Epithelial cell of esophagus (primary cell): ENCODE measurements at regions not wholly inside any gene's neighbourhood (a gene's known extent, or its start where the extent isn't known, plus 50 kb on each side); places are given as distances from the start of the nearest gene placed in this dataset.

ENCODE experiments used
- DNase-seq: peaks from one replicate; pipeline ENCODE4 v3.0.0; 2010; ENCODE audit warnings: low read depth
- H3K4me3 ChIP-seq: 2 replicates; pipeline ENCODE4 v1.5.1; 2011; ENCODE audit warnings: mild to moderate bottlenecking, low read length, control low read depth
- TF ChIP-seq, protein P1 (sequence below): IDR thresholded peaks from 2 replicates; pipeline ENCODE4 v1.5.1; 2011; ENCODE audit warnings: low read depth, mild to moderate bottlenecking, low read length, control low read depth, inconsistent platforms; ENCODE audit not compliant: insufficient read depth; ENCODE audit errors: missing control alignments

- H3K4me3 ChIP-seq: no peak overlapping the region
- TF ChIP-seq, protein P1, sequence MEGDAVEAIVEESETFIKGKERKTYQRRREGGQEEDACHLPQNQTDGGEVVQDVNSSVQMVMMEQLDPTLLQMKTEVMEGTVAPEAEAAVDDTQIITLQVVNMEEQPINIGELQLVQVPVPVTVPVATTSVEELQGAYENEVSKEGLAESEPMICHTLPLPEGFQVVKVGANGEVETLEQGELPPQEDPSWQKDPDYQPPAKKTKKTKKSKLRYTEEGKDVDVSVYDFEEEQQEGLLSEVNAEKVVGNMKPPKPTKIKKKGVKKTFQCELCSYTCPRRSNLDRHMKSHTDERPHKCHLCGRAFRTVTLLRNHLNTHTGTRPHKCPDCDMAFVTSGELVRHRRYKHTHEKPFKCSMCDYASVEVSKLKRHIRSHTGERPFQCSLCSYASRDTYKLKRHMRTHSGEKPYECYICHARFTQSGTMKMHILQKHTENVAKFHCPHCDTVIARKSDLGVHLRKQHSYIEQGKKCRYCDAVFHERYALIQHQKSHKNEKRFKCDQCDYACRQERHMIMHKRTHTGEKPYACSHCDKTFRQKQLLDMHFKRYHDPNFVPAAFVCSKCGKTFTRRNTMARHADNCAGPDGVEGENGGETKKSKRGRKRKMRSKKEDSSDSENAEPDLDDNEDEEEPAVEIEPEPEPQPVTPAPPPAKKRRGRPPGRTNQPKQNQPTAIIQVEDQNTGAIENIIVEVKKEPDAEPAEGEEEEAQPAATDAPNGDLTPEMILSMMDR: no peak
- DNase-seq: no peak
Measured at GRCh38 chr11:41982276-41982675, 522.8 kb upstream of the LRRC4C start.

- no peak overlapping the region for H3K4me3 ChIP-seq
- TF ChIP-seq, protein P1: no peak
- DNase-seq: no peak
Measured at GRCh38 chr11:41982975-41983374, 523.5 kb upstream of the LRRC4C start.

DNA sequence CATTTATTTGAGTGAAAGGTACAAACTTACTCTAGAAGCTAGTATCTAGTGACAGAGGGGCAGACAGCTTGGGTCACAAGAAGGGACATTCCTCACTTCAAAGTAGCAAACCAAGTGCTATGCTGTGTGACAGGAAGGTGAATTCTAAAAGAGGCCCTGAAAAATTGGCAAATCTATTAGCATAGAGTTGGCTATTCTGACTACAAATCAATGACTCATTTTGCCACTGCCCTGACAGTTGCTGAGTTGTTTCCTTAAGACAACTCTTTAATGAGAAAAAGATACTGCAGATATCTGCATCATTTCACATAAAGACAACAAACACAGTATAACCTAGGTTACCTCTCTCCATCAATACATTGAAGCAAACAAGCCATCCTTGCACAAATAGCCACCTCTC is 524.0 kb upstream of the LRRC4C start:
- H3K4me3 ChIP-seq: no peak overlapping the region
- peak; percentile 0 for DNase-seq
- TF ChIP-seq, protein P1: no peak

DNA sequence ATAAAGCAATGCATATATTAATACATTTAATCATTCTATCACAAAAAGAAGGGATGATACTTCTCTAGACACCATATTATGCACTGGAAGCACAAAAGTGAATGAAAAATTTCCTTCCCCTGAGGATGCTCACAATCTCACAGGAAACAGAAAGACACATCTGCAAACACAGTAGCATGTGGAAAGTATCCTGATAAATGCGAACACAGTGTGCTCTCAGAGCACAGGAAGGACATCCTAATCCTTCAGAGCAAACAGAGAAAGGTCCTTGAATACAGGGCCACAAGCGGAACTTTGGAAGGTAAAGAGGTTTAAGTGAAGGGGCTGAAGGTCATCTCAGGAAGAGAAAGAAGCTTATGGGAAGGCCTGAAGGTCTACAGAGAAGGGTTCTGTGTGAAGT is 524.6 kb upstream of the LRRC4C start:
- TF ChIP-seq, protein P1: no peak

GRCh38 chr11:41985799-41986198 is 526.3 kb upstream of the LRRC4C start:
- TF ChIP-seq, protein P1: no peak
- H3K4me3 ChIP-seq: no peak overlapping the region
- DNase-seq: no peak

More for the DNA sequence above, 524.6 kb upstream of the LRRC4C start:
- no peak overlapping the region for H3K4me3 ChIP-seq
- DNase-seq: no peak

GRCh38 chr11:41988951-41989572 is 529.6 kb upstream of the LRRC4C start:
- DNase-seq: no peak
- TF ChIP-seq, protein P1: no peak
- H3K4me3 ChIP-seq: no peak overlapping the region

- TF ChIP-seq, protein P1: no peak
- DNase-seq: no peak
- no peak overlapping the region for H3K4me3 ChIP-seq
Measured at GRCh38 chr11:41989823-41990380, 530.5 kb upstream of the LRRC4C start.
